DND-41 (cell line): ENCODE measurements at regions not wholly inside any gene's neighbourhood (a gene's known extent, or its start where the extent isn't known, plus 50 kb on each side); places are given as distances from the start of the nearest gene placed in this dataset.

Source experiments
- EZH2 ChIP-seq: IDR thresholded peaks from 3 replicates; pipeline ENCODE4 v1.6.1; 2012; ENCODE audit warnings: borderline replicate concordance, low read depth, mild to moderate bottlenecking, moderate library complexity, low read length, inconsistent platforms; ENCODE audit not compliant: severe bottlenecking
- TF ChIP-seq, protein P1 (sequence below): IDR thresholded peaks from 2 replicates; pipeline ENCODE4 v1.5.1; 2012; ENCODE audit warnings: borderline replicate concordance, low read length, moderate library complexity, mild to moderate bottlenecking; ENCODE audit not compliant: poor library complexity, severe bottlenecking; ENCODE audit errors: extremely low read depth

DNA sequence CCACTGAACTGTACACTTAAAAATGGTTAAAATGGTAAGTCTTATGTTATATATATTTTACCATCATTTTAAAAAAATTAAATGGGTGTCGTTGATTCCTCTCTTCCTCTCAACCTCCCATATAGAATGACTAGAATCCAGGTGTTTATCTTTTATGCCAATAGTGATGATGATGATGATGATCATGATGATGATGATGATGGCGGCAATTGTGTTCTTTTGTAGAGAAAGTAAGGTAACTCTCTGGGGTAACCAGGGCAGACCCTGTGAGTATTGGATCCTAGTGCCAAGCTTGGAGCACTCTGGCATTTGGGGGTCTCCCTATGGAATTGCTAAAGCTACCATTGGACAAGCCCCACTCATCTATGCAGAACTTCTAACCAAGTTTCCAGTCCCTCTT lies 113.6 kb downstream of the GLI2 start:
- TF ChIP-seq, protein P1, sequence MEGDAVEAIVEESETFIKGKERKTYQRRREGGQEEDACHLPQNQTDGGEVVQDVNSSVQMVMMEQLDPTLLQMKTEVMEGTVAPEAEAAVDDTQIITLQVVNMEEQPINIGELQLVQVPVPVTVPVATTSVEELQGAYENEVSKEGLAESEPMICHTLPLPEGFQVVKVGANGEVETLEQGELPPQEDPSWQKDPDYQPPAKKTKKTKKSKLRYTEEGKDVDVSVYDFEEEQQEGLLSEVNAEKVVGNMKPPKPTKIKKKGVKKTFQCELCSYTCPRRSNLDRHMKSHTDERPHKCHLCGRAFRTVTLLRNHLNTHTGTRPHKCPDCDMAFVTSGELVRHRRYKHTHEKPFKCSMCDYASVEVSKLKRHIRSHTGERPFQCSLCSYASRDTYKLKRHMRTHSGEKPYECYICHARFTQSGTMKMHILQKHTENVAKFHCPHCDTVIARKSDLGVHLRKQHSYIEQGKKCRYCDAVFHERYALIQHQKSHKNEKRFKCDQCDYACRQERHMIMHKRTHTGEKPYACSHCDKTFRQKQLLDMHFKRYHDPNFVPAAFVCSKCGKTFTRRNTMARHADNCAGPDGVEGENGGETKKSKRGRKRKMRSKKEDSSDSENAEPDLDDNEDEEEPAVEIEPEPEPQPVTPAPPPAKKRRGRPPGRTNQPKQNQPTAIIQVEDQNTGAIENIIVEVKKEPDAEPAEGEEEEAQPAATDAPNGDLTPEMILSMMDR = no peak
- no peak for TF ChIP-seq EZH2
